ENCODE measurements at regions not wholly inside any gene's neighbourhood (a gene's known extent, or its start where the extent isn't known, plus 50 kb on each side); places are given as distances from the start of the nearest gene placed in this dataset.

DNA sequence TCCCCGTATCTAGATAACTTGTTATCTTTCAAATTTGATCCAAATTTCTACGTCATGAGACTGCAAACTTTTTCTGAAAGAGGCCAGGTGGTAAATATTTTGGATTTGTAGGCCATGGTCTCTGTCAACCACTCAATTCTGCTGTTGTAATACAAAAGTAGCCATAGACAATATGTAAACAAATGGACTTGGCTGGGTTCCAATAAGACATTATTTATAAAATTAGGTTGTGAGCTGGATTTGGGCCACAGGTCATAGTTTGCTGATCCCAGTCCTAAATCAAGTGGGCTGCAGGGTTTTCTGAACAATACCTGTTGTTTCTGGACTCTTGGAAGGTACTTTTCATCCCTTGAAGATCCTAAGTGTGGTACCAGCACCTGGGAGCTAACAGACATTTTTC, 1178.0 kb downstream of the SORCS1 start:
- TF ChIP-seq, protein P1, sequence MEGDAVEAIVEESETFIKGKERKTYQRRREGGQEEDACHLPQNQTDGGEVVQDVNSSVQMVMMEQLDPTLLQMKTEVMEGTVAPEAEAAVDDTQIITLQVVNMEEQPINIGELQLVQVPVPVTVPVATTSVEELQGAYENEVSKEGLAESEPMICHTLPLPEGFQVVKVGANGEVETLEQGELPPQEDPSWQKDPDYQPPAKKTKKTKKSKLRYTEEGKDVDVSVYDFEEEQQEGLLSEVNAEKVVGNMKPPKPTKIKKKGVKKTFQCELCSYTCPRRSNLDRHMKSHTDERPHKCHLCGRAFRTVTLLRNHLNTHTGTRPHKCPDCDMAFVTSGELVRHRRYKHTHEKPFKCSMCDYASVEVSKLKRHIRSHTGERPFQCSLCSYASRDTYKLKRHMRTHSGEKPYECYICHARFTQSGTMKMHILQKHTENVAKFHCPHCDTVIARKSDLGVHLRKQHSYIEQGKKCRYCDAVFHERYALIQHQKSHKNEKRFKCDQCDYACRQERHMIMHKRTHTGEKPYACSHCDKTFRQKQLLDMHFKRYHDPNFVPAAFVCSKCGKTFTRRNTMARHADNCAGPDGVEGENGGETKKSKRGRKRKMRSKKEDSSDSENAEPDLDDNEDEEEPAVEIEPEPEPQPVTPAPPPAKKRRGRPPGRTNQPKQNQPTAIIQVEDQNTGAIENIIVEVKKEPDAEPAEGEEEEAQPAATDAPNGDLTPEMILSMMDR (conservative IDR thresholded peaks at IDR 0.05; ENCODE audit: low read depth, low read length): no peak
- TF ChIP-seq BHLHE40 (IDR thresholded peaks at IDR 0.05; ENCODE audit: low read depth, low read length): no peak
- no peak for TF ChIP-seq RFX5 (IDR thresholded peaks at IDR 0.05; ENCODE audit: low read depth, low read length)
- no peak for TF ChIP-seq POLR2A (IDR thresholded peaks at IDR 0.05; ENCODE audit: low read depth, low read length)
- no peak for TF ChIP-seq MAFK (IDR thresholded peaks at IDR 0.05; ENCODE audit: low read depth, low read length)
- no peak for TF ChIP-seq SMC3 (IDR thresholded peaks at IDR 0.05; ENCODE audit: low read depth, low read length)
- TF ChIP-seq RAD21 (IDR thresholded peaks at IDR 0.05; ENCODE audit: low read length): no peak
- no peak for TF ChIP-seq NFE2L2 (IDR thresholded peaks at IDR 0.05; ENCODE audit: low read depth, low read length)
- TF ChIP-seq MXI1 (IDR thresholded peaks at IDR 0.05; ENCODE audit: borderline replicate concordance, low read depth, low read length): no peak
- no peak for TF ChIP-seq MAZ (IDR thresholded peaks at IDR 0.05; ENCODE audit: borderline replicate concordance, low read depth, low read length)
- TF ChIP-seq CEBPB (IDR thresholded peaks at IDR 0.05; ENCODE audit: low read depth, low read length): no peak
